ENCODE measurements at regions not wholly inside any gene's neighbourhood (a gene's known extent, or its start where the extent isn't known, plus 50 kb on each side); places are given as distances from the start of the nearest gene placed in this dataset.

DNA sequence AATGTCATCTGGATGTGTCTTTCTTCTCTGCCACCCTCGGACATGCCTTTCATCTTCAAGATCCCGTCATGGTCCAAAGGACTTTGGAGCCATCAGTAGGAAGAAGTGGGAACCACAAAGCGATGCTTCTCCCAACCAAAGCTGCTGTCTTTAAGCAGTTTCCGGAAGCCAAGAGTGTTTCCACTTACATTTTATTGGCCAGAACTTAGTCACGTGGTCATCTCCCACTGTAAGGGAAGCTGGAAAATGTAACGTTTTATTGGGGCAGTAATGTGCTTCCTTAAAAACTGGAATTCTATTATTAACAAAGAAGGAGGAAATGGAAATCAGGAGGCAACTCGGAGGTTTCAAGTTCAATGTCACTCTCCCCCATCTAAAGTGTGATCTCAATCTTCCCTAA is 170.8 kb downstream of the ATG4C start:
- no peak for TF ChIP-seq POLR2A (IDR thresholded peaks at IDR 0.05)
- TF ChIP-seq CTCF (IDR thresholded peaks at IDR 0.05): no peak

All from testis (tissue), 2 donors.